ENCODE measurements at regions not wholly inside any gene's neighbourhood (a gene's known extent, or its start where the extent isn't known, plus 50 kb on each side); places are given as distances from the start of the nearest gene placed in this dataset.

DNA sequence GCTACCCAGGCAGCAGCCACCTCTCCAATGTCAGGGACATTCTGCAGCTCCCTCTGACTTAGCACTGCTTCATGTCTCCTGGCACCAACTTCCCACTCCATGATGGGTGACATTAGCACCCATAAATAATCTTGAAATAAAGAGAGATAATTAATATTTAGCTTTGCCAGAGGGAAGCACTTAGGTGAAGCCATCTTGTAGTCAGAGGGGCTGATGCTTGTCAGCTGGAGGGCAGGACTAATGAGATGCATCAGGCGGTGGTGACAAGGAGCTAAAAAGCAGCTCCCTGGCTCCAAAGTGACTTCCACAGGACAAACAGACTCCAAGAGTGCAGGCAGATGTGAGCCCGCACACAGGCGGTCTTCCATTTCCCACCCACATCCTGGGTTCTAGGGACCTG is 153.0 kb upstream of the ID2 start:
- TF ChIP-seq, protein P1, sequence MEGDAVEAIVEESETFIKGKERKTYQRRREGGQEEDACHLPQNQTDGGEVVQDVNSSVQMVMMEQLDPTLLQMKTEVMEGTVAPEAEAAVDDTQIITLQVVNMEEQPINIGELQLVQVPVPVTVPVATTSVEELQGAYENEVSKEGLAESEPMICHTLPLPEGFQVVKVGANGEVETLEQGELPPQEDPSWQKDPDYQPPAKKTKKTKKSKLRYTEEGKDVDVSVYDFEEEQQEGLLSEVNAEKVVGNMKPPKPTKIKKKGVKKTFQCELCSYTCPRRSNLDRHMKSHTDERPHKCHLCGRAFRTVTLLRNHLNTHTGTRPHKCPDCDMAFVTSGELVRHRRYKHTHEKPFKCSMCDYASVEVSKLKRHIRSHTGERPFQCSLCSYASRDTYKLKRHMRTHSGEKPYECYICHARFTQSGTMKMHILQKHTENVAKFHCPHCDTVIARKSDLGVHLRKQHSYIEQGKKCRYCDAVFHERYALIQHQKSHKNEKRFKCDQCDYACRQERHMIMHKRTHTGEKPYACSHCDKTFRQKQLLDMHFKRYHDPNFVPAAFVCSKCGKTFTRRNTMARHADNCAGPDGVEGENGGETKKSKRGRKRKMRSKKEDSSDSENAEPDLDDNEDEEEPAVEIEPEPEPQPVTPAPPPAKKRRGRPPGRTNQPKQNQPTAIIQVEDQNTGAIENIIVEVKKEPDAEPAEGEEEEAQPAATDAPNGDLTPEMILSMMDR (IDR thresholded peaks at IDR 0.05): no peak
- no peak for TF ChIP-seq POLR2AphosphoS5 (IDR thresholded peaks at IDR 0.05)
- TF ChIP-seq POLR2A (IDR thresholded peaks at IDR 0.05; ENCODE audit: low read depth): no peak
- TF ChIP-seq EP300 (IDR thresholded peaks at IDR 0.05): no peak
- intact Hi-C loops (cut with DNase I): no loop called here
- WGBS: 100% methylated on average over 3 of the region's 3 CpGs

DNA sequence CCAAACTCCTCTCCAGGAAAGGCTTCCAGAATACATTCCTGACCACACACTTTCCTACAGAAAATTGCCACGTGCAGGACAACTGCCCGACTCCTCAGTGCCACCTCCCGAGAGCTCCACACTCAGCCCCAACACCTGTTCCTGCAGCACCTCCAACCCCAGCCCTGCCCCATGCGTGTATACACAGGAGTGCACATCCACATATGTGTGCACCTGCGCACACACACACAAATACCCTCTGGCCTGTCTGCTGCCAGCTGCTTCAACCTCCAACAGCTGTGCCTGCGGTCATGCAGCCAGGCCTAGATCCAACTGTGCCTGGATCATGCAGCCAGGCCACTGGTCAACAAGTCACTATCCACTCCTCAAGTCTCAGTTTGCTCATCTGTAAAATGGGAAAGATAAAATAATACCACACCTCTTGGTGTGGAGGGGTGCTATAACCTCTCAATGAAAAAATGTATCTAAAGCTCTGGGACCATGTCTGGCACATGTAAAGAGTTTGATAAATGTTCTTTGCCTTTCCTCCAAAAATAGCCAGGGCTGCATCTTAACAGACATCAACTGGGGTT is 152.1 kb upstream of the ID2 start:
- no peak overlapping the region for H3K27ac ChIP-seq (replicated peaks in 1 of 4)
- no peak overlapping the region for H3K4me3 ChIP-seq
- H3K4me1 ChIP-seq: peaks cover 13 to 21% (median 19%) of the 10 kb centered on the region in 4 donors
- no peaks in the 10 kb centered on the region for H3K36me3 ChIP-seq
- H3K27me3 ChIP-seq: no peaks in the 10 kb centered on the region
- 94% methylated on average over 6 of the region's 6 CpGs for WGBS
- intact Hi-C loops (cut with DNase I): no loop called here
- no peak for TF ChIP-seq POLR2A (IDR thresholded peaks at IDR 0.05; ENCODE audit: low read depth)
- TF ChIP-seq POLR2AphosphoS5 (IDR thresholded peaks at IDR 0.05): no peak
- no peak for TF ChIP-seq EP300 (IDR thresholded peaks at IDR 0.05)
- TF ChIP-seq, protein P1 (IDR thresholded peaks at IDR 0.05): no peak
- H3K9me3 ChIP-seq: peaks cover 0 to 16% (median 9%) of the 10 kb centered on the region in 4 donors
- no peak for DNase-seq (ENCODE audit: extremely low spot score)

More for the DNA sequence above, 153.0 kb upstream of the ID2 start:
- DNase-seq (ENCODE audit: extremely low spot score): no peak
- H3K27ac ChIP-seq (replicated peaks in 1 of 4): no peak overlapping the region
- no peaks in the 10 kb centered on the region for H3K36me3 ChIP-seq
- peaks cover 0 to 16% (median 9%) of the 10 kb centered on the region in 4 donors for H3K9me3 ChIP-seq
- peaks cover 12 to 15% (median 13%) of the 10 kb centered on the region in 4 donors for H3K4me1 ChIP-seq
- H3K27me3 ChIP-seq: no peaks in the 10 kb centered on the region
- H3K4me3 ChIP-seq: no peak overlapping the region

DNA sequence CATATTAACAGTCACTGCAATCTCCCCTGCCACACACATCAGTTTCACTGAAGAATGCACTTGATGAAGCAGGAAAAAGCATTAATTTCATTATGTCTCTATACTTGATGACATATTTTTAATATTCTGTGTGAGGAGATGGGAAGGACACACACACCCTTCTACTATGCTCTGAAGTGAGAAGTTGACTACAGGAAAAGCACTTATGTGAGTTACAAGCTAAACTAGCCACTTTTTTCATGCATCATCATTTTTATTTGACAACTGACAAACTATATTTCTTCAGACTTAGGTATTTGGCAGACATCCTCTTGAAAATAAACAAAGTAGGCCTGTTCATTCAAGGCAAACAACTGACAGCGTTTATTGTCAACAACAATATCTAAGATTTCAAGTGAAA is 150.4 kb upstream of the ID2 start:
- WGBS: 93% methylated on average over 1 of the region's 1 CpG
- intact Hi-C loops (cut with DNase I): no loop called here

DNA sequence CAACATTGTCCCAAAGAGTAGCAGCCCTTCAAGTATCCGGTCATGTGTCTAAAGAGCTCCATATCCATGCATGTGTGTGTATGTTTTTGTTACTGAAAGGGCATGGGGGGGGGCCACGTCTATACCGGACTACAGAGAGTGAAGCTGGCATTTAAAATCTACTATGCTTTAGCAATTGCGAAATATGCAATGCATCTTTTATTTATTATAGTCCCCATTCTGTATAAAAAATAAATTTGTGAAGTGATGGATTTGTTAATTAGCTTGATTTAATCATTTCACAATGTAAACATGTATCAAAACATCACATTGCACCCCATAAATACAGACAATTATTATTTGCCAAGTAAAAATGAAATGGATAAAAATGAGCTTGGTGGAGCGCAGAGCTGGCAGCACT is 149.4 kb upstream of the ID2 start:
- Histone ChIP-seq H3K4me3 (no peak overlapping the region), H3K4me1 (peaks cover 15 to 33% (median 31%) of the 10 kb centered on the region in 4 donors), H3K36me3 (no peaks in the 10 kb centered on the region), H3K27me3 (no peaks in the 10 kb centered on the region), H3K9me3 (peaks cover 0 to 16% (median 9%) of the 10 kb centered on the region in 4 donors), H3K27ac (replicated peaks in 1 of 4) (no peak overlapping the region)
- no peak for DNase-seq (ENCODE audit: extremely low spot score)
- intact Hi-C loops (cut with DNase I): no loop called here
- no peak for TF ChIP-seq EP300 (IDR thresholded peaks at IDR 0.05)
- WGBS: 88% methylated on average over 5 of the region's 5 CpGs

More for the DNA sequence above, 150.4 kb upstream of the ID2 start:
- Histone ChIP-seq H3K4me1 (peaks cover 15 to 26% (median 23%) of the 10 kb centered on the region in 4 donors), H3K36me3 (no peaks in the 10 kb centered on the region), H3K4me3 (no peak overlapping the region), H3K27ac (replicated peaks in 1 of 4) (no peak overlapping the region), H3K9me3 (peaks cover 0 to 16% (median 9%) of the 10 kb centered on the region in 4 donors), H3K27me3 (no peaks in the 10 kb centered on the region)
- DNase-seq (ENCODE audit: extremely low spot score): no peak
- no peak for TF ChIP-seq POLR2A (IDR thresholded peaks at IDR 0.05; ENCODE audit: low read depth)
- no peak for TF ChIP-seq EP300 (IDR thresholded peaks at IDR 0.05)
- TF ChIP-seq, protein P1 (IDR thresholded peaks at IDR 0.05): no peak
- TF ChIP-seq POLR2AphosphoS5 (IDR thresholded peaks at IDR 0.05): no peak

DNA sequence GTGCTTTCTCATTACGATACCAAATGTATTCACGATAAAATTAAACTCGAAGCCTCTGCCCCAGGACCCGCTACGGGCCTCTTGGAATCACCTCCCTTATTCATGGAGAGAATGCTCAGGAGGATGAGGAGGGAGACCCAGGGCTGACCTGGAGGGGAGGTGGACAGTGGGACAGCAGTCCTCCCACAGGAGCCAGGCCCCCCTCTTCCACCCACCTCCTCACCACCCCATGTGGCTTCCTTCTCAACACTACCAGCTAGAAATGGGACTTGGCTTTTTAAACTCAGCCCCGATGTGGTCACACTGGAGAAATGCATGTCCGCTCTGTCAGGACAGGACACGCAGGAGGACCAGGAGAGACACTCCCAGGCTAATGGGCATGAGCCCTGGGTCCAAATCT is 147.9 kb upstream of the ID2 start:
- Histone ChIP-seq H3K4me1 (peaks cover 15 to 37% (median 36%) of the 10 kb centered on the region in 4 donors), H3K27ac (replicated peaks in 1 of 4) (no peak overlapping the region)

More for the DNA sequence above, 147.9 kb upstream of the ID2 start:
- intact Hi-C loops (cut with DNase I): no loop called here
- H3K27me3 ChIP-seq: no peaks in the 10 kb centered on the region
- 98% methylated on average over 7 of the region's 8 CpGs for WGBS
- no peak for DNase-seq (ENCODE audit: extremely low spot score)
- H3K4me3 ChIP-seq: no peak overlapping the region
- H3K36me3 ChIP-seq: no peaks in the 10 kb centered on the region
- H3K9me3 ChIP-seq: peaks cover 0 to 16% (median 9%) of the 10 kb centered on the region in 4 donors
- TF ChIP-seq POLR2AphosphoS5 (IDR thresholded peaks at IDR 0.05) (no peak), EP300 (IDR thresholded peaks at IDR 0.05) (no peak), POLR2A (IDR thresholded peaks at IDR 0.05; ENCODE audit: low read depth) (no peak)
- TF ChIP-seq, protein P1 (IDR thresholded peaks at IDR 0.05): no peak

Data from esophagus muscularis mucosa (tissue), 4 donors.